GM10266 (cell line): ENCODE measurements at regions not wholly inside any gene's neighbourhood (a gene's known extent, or its start where the extent isn't known, plus 50 kb on each side); places are given as distances from the start of the nearest gene placed in this dataset.

Source experiments
- DNase-seq: peaks from one replicate; pipeline ENCODE4 v3.0.0; 2012; ENCODE audit errors: extremely low spot score
- TF ChIP-seq, protein P1 (sequence below): IDR thresholded peaks from 2 replicates; pipeline ENCODE4 v1.5.1; 2012; ENCODE audit warnings: mild to moderate bottlenecking, low read depth; ENCODE audit not compliant: control insufficient read depth, insufficient read depth; ENCODE audit errors: missing control alignments

DNA sequence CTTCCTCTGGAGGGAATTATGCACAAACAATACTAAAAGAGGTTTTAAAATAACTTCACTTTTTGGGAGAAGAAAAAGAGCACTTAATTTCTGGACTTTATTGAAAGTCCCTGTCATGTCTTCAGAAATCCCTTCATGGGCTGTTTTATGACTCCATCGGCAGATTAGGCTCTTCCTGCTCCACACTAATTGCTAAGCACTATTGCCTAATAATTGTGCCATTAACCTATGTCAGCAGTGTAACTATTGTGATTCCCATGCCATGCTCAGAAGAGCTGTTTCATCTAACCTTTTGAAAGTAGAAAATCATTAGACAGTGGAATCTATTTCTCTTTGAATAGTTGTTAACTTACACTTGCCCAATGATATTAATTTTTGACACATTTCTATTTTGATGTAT, 489.3 kb upstream of the RUNX1 start:
- TF ChIP-seq, protein P1, sequence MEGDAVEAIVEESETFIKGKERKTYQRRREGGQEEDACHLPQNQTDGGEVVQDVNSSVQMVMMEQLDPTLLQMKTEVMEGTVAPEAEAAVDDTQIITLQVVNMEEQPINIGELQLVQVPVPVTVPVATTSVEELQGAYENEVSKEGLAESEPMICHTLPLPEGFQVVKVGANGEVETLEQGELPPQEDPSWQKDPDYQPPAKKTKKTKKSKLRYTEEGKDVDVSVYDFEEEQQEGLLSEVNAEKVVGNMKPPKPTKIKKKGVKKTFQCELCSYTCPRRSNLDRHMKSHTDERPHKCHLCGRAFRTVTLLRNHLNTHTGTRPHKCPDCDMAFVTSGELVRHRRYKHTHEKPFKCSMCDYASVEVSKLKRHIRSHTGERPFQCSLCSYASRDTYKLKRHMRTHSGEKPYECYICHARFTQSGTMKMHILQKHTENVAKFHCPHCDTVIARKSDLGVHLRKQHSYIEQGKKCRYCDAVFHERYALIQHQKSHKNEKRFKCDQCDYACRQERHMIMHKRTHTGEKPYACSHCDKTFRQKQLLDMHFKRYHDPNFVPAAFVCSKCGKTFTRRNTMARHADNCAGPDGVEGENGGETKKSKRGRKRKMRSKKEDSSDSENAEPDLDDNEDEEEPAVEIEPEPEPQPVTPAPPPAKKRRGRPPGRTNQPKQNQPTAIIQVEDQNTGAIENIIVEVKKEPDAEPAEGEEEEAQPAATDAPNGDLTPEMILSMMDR, result no peak
- DNase-seq, result no peak

DNA sequence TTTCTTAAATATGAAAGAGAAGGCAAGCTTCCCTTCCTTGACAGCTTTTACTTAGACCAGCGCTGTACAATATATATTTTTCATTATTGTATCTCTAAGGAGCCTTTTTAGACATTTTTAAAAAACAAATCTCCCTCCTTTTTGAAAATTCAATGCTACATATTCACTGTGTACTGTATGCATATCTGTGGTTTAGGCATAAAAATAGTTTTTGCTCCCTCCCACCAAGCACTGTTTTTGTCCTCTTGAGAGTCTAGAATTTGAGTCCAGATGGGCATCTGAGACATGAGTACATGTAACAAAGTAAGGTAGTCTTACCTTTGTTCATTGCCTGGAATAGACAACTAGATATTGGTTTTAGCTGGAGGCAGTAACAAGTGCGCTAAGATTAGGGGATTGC, 488.5 kb upstream of the RUNX1 start:
- DNase-seq, result no peak
- TF ChIP-seq, protein P1, result no peak

DNA sequence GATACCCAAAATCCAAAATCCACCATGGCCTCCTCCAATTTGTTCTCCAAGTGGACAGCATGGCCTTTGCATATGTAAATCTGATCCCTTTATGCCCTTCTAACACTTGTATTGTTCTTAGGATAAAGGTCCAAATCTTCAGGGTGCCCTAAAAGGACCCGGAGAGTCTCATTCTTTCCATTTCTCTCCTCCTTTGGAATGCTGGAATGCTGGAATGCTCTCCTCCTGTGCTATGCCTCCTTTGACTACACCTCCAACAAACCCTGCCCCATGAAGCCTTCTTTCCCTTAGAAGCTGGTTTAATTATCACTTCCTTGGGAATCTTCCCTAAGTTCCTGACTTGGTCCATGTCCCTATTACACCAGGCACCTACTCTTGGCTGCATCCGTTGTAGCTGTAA, 484.8 kb upstream of the RUNX1 start:
- DNase-seq, result no peak
- TF ChIP-seq, protein P1, result no peak

DNA sequence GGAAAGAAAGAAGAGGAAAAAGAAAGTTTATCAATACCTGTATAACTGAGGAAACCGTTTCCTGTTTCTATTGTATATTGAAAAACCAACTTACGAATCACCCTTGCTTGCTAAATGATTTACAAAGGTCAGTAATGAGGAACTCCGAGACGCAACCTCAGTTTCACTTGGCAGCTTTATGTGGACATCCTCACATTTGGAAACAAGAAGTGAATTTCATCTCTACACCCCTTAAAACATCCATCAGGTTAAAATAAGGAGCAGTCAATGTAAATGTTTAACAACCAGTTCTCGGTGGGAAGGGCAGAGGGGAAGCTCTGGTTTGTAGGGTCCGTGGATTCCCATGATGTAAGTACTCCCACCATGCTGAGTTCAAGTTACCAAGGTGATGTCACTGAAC, 481.7 kb upstream of the RUNX1 start:
- DNase-seq, result no peak
- TF ChIP-seq, protein P1, result no peak

DNA sequence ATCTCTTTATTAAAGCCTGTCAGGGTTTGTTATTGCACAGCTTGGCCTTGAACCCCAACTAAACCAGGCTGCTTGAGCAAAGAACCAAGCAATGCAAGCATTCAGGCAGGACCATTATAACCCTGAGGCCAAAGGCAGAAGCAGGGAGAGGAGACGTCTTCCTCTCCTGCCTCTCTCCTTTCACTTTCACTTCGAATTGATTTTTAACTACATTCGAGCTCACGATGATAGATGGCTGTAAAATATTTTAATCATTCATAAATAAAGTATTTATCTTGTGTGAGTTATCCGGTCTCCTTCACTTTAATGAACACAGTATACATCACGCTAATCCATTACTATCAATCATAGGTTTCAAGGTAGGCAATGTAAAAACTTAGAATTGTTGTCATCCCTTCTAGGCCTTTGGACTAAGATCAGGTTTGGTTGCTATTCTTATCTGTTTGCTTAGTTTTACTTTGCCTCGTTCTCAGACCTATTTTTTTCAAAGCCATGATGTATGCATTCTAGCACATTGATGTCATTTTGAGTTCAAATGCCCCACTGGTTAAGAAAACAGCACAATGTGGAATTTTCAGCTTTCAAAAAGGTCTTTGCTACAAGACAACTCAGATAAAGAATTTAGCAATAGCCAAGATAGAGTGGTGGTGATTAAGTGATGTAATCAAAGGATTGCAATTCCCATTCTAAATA, 480.2 kb upstream of the RUNX1 start:
- TF ChIP-seq, protein P1, result no peak
- DNase-seq, result peak; percentile 27

DNA sequence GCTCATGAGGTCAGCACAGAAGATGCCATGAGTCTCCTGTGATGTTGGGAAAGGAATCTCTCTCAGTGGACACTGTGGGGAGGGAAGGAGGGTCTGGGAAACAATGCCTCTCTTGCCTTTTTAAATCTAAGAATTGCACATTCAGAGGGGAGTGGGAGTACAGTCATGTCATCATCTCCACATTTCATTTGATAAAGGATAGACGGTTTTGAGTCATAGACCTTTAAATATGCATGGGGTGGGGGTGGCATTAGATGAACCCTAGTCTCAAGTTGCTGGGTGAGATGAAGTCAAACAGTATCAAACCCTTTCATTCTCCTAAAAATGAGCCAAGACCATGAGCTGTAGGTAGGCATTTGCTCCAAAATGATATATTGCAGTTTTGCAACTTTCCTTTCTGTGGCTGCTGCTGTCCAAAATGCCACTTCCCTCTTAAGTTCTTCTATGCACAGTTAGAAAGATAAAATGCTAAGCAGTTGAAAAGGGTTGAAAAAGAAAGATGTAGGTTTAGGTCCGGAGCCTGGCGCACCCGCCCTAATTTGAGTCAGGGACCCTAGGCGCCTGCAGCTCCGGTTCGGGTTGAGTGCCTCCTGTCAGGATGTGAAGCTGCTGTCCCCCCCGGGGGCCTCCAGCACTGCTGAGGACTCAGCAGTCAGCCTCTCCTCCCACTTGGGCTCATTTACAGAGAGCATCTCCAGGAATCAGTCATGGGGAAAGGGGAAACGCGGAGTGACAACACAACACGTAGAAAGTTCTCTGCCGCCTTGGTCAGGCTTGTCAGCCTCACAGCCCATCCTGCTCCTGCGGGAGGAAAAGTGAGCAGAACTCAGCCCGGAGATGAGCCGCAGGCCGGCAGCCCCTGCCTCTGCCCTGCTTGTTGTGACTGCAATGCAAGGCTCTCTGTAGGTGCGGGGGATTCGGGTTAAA, 479.3 kb upstream of the RUNX1 start:
- TF ChIP-seq, protein P1, result no peak
- peak; percentile 36 for DNase-seq

DNA sequence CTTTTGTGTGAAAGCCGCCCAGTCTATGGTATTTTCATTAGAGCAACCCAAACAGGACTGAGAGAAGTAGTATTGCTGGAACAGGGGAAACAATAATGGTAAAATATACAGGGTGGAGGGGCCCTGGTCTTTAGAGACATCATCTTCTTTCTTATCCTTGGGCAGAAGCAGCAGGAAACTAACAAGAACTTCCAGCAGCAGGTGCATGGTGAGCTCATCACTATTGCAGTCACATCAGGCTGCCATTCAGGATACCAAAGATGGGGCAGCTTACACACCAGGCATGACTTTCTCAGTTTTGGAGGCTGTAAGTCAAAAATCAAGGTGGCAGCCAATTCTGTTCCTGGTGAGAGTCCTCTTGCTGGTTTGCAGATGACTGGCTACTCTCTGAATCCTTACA, 478.3 kb upstream of the RUNX1 start:
- TF ChIP-seq, protein P1, result no peak
- DNase-seq, result no peak
